ENCODE measurements at regions not wholly inside any gene's neighbourhood (a gene's known extent, or its start where the extent isn't known, plus 50 kb on each side); places are given as distances from the start of the nearest gene placed in this dataset.

- DNase-seq (ENCODE audit: low read depth in 2 of 2), result no peak
These were observed 913.4 kb downstream of the SLITRK6 start for GRCh38 chr13:84885868-84886267.

- DNase-seq (ENCODE audit: low read depth in 2 of 2), result no peak
These were observed 925.3 kb downstream of the SLITRK6 start for GRCh38 chr13:84873951-84874350.

- no peak for DNase-seq (ENCODE audit: low read depth in 2 of 2)
These were observed 929.0 kb downstream of the SLITRK6 start for GRCh38 chr13:84870190-84870589.

GRCh38 chr13:84867246-84867645 lies 932.0 kb downstream of the SLITRK6 start:
- DNase-seq (ENCODE audit: low read depth in 2 of 2), result no peak

GRCh38 chr13:84865783-84866221 lies 933.4 kb downstream of the SLITRK6 start:
- DNase-seq (ENCODE audit: low read depth in 2 of 2), result no peak

- no peak for DNase-seq (ENCODE audit: low read depth in 2 of 2)
These were observed 934.9 kb downstream of the SLITRK6 start for GRCh38 chr13:84864341-84864740.

- no peak for DNase-seq (ENCODE audit: low read depth in 2 of 2)
These were observed 952.1 kb downstream of the SLITRK6 start for GRCh38 chr13:84847107-84847506.

GRCh38 chr13:84845907-84846619 lies 953.2 kb downstream of the SLITRK6 start:
- DNase-seq (ENCODE audit: low read depth in 2 of 2), result no peak

GRCh38 chr13:84844473-84844872 lies 954.7 kb downstream of the SLITRK6 start:
- DNase-seq (ENCODE audit: low read depth in 2 of 2), result no peak

- DNase-seq (ENCODE audit: low read depth in 2 of 2), result no peak
These were observed 955.9 kb downstream of the SLITRK6 start for GRCh38 chr13:84843368-84843767.

GRCh38 chr13:84834201-84834600 lies 951.9 kb upstream of the SLITRK1 start:
- no peak for DNase-seq (ENCODE audit: low read depth in 2 of 2)

- DNase-seq (ENCODE audit: low read depth in 2 of 2), result no peak
These were observed 949.7 kb upstream of the SLITRK1 start for GRCh38 chr13:84831666-84832657.

GRCh38 chr13:84823528-84823927 lies 941.3 kb upstream of the SLITRK1 start:
- no peak for DNase-seq (ENCODE audit: low read depth in 2 of 2)

GRCh38 chr13:84821261-84821660 lies 939.0 kb upstream of the SLITRK1 start:
- DNase-seq (ENCODE audit: low read depth in 2 of 2), result no peak

- no peak for DNase-seq (ENCODE audit: low read depth in 2 of 2)
These were observed 934.4 kb upstream of the SLITRK1 start for GRCh38 chr13:84816567-84817105.

- no peak for DNase-seq (ENCODE audit: low read depth in 2 of 2)
These were observed 930.5 kb upstream of the SLITRK1 start for GRCh38 chr13:84812789-84813188.

GRCh38 chr13:84812078-84812477 lies 929.8 kb upstream of the SLITRK1 start:
- DNase-seq (ENCODE audit: low read depth in 2 of 2), result no peak

GRCh38 chr13:84810781-84811180 lies 928.5 kb upstream of the SLITRK1 start:
- no peak for DNase-seq (ENCODE audit: low read depth in 2 of 2)

- no peak for DNase-seq (ENCODE audit: low read depth in 2 of 2)
These were observed 919.8 kb upstream of the SLITRK1 start for GRCh38 chr13:84802073-84802472.

- no peak for DNase-seq (ENCODE audit: low read depth in 2 of 2)
These were observed 902.3 kb upstream of the SLITRK1 start for GRCh38 chr13:84784443-84785153.

GRCh38 chr13:84777316-84777715 lies 895.0 kb upstream of the SLITRK1 start:
- no peak for DNase-seq (ENCODE audit: low read depth in 2 of 2)

- no peak for DNase-seq (ENCODE audit: low read depth in 2 of 2)
These were observed 894.3 kb upstream of the SLITRK1 start for GRCh38 chr13:84776593-84776992.
